ENCODE measurements at regions not wholly inside any gene's neighbourhood (a gene's known extent, or its start where the extent isn't known, plus 50 kb on each side); places are given as distances from the start of the nearest gene placed in this dataset.

DNA sequence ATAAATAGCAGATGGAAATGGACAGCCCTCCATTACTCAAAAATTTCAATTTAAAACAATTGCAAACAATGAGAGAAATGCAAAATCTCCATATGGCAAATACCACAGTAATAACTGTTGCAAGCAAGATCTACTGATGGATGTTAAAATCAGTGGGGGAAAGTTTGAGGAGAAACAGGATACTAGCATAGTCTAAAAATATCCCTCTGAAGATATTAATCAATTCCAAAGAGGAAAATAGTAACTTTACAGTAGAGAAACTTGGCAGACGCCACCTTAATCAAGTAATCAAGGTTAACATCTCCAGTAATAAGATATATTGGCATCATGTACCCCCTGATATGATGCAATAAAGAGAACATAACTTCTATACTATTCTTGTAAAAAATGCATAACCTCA, 344.8 kb downstream of the ZNF674 start:
- TF ChIP-seq, protein P1, sequence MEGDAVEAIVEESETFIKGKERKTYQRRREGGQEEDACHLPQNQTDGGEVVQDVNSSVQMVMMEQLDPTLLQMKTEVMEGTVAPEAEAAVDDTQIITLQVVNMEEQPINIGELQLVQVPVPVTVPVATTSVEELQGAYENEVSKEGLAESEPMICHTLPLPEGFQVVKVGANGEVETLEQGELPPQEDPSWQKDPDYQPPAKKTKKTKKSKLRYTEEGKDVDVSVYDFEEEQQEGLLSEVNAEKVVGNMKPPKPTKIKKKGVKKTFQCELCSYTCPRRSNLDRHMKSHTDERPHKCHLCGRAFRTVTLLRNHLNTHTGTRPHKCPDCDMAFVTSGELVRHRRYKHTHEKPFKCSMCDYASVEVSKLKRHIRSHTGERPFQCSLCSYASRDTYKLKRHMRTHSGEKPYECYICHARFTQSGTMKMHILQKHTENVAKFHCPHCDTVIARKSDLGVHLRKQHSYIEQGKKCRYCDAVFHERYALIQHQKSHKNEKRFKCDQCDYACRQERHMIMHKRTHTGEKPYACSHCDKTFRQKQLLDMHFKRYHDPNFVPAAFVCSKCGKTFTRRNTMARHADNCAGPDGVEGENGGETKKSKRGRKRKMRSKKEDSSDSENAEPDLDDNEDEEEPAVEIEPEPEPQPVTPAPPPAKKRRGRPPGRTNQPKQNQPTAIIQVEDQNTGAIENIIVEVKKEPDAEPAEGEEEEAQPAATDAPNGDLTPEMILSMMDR (IDR thresholded peaks at IDR 0.05): no peak
- no peak for TF ChIP-seq POLR2A (IDR thresholded peaks at IDR 0.05)

All from thyroid gland (tissue), 4 donors.